ENCODE measurements at regions not wholly inside any gene's neighbourhood (a gene's known extent, or its start where the extent isn't known, plus 50 kb on each side); places are given as distances from the start of the nearest gene placed in this dataset.

GRCh38 chr15:95715906-95716656, 614.4 kb upstream of the NR2F2 start:
- intact Hi-C loops (cut with DNase I): no loop called here
- no peak for DNase-seq

GRCh38 chr15:95716708-95717107, 613.8 kb upstream of the NR2F2 start:
- intact Hi-C loops (cut with DNase I): no loop called here
- DNase-seq: no peak

- intact Hi-C loops (cut with DNase I): no loop called here
- DNase-seq: no peak
These were observed 612.1 kb upstream of the NR2F2 start for GRCh38 chr15:95718441-95718840.

- intact Hi-C loops (cut with DNase I): no loop called here
These were observed 605.4 kb upstream of the NR2F2 start for GRCh38 chr15:95724908-95725633.

GRCh38 chr15:95726891-95727290, 603.6 kb upstream of the NR2F2 start:
- no peak for DNase-seq
- intact Hi-C loops (cut with DNase I): no loop called here

More at GRCh38 chr15:95724908-95725633, 605.4 kb upstream of the NR2F2 start:
- DNase-seq: no peak

- intact Hi-C loops (cut with DNase I): no loop called here
- no peak for DNase-seq
These were observed 596.6 kb upstream of the NR2F2 start for GRCh38 chr15:95733931-95734330.

GRCh38 chr15:95734422-95735316, 595.8 kb upstream of the NR2F2 start:
- intact Hi-C loops (cut with DNase I): no loop called here

GRCh38 chr15:95737060-95737459, 593.4 kb upstream of the NR2F2 start:
- intact Hi-C loops (cut with DNase I): no loop called here
- DNase-seq: no peak

More at GRCh38 chr15:95734422-95735316, 595.8 kb upstream of the NR2F2 start:
- no peak for DNase-seq

- intact Hi-C loops (cut with DNase I): no loop called here
- DNase-seq: no peak
These were observed 591.4 kb upstream of the NR2F2 start for GRCh38 chr15:95739131-95739530.

- DNase-seq: no peak
- intact Hi-C loops (cut with DNase I): no loop called here
These were observed 588.7 kb upstream of the NR2F2 start for GRCh38 chr15:95741830-95742229.

- intact Hi-C loops (cut with DNase I): no loop called here
These were observed 588.2 kb upstream of the NR2F2 start for GRCh38 chr15:95742256-95742655.

GRCh38 chr15:95742836-95743235, 587.7 kb upstream of the NR2F2 start:
- DNase-seq: peak in 4 of 42 donors; percentile 9 to 51 (median 17)
- intact Hi-C loops (cut with DNase I): no loop called here

More at GRCh38 chr15:95742256-95742655, 588.2 kb upstream of the NR2F2 start:
- DNase-seq: no peak

GRCh38 chr15:95757171-95757570, 573.3 kb upstream of the NR2F2 start:
- intact Hi-C loops (cut with DNase I): no loop called here
- DNase-seq: no peak

- no peak for DNase-seq
- intact Hi-C loops (cut with DNase I): no loop called here
These were observed 572.0 kb upstream of the NR2F2 start for GRCh38 chr15:95758451-95758850.

GRCh38 chr15:95758851-95759250, 571.6 kb upstream of the NR2F2 start:
- intact Hi-C loops (cut with DNase I): no loop called here
- DNase-seq: no peak

GRCh38 chr15:95760508-95760907, 570.0 kb upstream of the NR2F2 start:
- intact Hi-C loops (cut with DNase I): no loop called here
- DNase-seq: peak in 2 of 42 donors; percentile 1 to 3

- DNase-seq: no peak
- intact Hi-C loops (cut with DNase I): no loop called here
These were observed 568.9 kb upstream of the NR2F2 start for GRCh38 chr15:95761501-95762165.

- no peak for DNase-seq
- intact Hi-C loops (cut with DNase I): no loop called here
These were observed 567.1 kb upstream of the NR2F2 start for GRCh38 chr15:95763426-95763825.

GRCh38 chr15:95765161-95765560, 565.3 kb upstream of the NR2F2 start:
- DNase-seq: no peak
- intact Hi-C loops (cut with DNase I): no loop called here

Data from head of caudate nucleus (tissue), 42 donors.